ENCODE measurements at regions not wholly inside any gene's neighbourhood (a gene's known extent, or its start where the extent isn't known, plus 50 kb on each side); places are given as distances from the start of the nearest gene placed in this dataset.

DNA sequence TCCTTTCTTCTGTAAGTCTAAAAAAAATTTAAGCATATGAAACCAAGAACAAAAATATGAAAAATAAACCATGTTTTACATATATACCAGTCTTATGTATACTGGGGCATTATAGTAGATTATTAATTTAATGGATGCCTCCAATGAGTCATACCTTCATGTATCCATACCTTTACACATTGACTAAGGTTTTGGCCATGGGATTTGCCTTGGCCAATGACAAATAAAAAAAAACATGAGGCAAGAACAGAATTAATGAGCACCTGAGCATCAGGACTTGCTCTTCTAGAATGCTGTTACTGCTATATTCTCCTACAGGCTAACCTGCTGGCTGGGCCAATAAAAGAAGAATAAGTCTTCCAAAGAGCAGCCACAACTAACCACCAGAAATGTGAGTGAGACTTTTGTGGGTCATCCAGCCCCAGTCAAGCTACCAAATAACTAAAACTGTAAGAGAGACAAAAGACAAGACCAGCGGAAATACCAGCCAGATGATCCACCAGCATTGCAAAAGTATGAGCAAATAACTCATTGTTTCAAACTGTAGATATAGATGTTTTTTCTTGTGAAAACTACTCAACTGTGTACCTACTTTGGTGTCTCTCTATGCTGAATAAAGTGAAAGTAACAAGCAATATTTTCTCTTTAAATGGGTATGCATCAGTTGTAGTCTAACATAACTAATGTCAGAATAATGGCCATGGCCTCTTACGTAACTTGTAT is 749.6 kb upstream of the VRK2 start:
- TF ChIP-seq, protein P1, sequence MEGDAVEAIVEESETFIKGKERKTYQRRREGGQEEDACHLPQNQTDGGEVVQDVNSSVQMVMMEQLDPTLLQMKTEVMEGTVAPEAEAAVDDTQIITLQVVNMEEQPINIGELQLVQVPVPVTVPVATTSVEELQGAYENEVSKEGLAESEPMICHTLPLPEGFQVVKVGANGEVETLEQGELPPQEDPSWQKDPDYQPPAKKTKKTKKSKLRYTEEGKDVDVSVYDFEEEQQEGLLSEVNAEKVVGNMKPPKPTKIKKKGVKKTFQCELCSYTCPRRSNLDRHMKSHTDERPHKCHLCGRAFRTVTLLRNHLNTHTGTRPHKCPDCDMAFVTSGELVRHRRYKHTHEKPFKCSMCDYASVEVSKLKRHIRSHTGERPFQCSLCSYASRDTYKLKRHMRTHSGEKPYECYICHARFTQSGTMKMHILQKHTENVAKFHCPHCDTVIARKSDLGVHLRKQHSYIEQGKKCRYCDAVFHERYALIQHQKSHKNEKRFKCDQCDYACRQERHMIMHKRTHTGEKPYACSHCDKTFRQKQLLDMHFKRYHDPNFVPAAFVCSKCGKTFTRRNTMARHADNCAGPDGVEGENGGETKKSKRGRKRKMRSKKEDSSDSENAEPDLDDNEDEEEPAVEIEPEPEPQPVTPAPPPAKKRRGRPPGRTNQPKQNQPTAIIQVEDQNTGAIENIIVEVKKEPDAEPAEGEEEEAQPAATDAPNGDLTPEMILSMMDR (conservative IDR thresholded peaks at IDR 0.05): no peak
- TF ChIP-seq EZH2 (IDR thresholded peaks at IDR 0.05; ENCODE audit: low read depth): no peak

Measured in PC-9 (cell line).